GM12874 (cell line): ENCODE measurements at regions not wholly inside any gene's neighbourhood (a gene's known extent, or its start where the extent isn't known, plus 50 kb on each side); places are given as distances from the start of the nearest gene placed in this dataset.

Experiments
- TF ChIP-seq, protein P1 (sequence below): IDR thresholded peaks from 2 replicates; pipeline ENCODE4 v1.5.1; 2011; ENCODE audit warnings: low read depth, mild to moderate bottlenecking, control low read depth, low read length, moderate library complexity; ENCODE audit not compliant: insufficient read depth

DNA sequence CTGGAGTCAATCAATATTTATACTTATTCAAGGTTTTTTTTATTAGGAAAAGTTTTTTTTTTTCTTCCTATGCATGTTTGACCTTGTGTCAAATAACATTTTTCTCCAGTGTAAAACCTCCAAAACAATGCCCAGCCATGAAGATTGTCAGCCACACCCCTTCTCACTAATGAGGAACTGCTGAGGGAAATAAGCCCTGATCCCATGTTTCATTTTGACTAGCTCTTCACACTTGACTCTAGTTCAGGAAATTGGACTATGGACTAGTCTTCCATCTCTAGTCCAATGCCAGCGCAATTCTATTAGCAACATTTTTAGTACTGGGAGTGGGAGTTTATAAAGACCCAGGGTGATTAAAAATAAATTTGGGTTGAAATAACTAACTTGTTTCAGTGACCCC, 275.6 kb upstream of the CXCR4 start:
- TF ChIP-seq, protein P1, sequence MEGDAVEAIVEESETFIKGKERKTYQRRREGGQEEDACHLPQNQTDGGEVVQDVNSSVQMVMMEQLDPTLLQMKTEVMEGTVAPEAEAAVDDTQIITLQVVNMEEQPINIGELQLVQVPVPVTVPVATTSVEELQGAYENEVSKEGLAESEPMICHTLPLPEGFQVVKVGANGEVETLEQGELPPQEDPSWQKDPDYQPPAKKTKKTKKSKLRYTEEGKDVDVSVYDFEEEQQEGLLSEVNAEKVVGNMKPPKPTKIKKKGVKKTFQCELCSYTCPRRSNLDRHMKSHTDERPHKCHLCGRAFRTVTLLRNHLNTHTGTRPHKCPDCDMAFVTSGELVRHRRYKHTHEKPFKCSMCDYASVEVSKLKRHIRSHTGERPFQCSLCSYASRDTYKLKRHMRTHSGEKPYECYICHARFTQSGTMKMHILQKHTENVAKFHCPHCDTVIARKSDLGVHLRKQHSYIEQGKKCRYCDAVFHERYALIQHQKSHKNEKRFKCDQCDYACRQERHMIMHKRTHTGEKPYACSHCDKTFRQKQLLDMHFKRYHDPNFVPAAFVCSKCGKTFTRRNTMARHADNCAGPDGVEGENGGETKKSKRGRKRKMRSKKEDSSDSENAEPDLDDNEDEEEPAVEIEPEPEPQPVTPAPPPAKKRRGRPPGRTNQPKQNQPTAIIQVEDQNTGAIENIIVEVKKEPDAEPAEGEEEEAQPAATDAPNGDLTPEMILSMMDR: no peak

DNA sequence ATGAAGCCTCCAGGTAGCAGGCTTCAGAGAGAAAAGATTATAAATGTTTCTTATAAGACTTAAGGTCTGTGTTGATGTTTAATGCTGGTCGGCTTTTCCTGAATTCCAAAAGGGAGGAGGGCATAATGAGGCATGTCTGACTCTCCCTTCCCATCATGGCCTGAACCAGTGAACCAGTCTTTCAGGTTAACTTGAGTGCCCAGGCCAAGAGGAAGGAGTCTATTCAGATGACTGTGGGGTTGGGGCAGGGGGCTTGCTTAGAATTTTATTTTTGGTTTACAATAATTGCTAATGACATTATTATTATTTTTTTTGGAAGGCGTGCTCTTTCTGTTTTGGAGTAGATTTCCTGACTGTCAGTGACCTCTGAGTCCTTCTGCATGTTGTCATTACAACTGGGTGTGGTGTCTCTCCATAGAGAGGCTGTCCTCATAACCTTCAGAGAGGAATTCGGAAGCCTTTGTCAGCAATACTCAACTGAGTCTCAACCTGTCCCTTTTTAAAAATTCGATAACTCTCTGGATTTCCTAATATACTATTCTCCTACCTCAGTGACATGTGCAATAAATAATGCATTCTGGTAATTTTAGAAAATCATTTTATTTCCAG, 275.1 kb upstream of the CXCR4 start:
- TF ChIP-seq, protein P1: no peak

DNA sequence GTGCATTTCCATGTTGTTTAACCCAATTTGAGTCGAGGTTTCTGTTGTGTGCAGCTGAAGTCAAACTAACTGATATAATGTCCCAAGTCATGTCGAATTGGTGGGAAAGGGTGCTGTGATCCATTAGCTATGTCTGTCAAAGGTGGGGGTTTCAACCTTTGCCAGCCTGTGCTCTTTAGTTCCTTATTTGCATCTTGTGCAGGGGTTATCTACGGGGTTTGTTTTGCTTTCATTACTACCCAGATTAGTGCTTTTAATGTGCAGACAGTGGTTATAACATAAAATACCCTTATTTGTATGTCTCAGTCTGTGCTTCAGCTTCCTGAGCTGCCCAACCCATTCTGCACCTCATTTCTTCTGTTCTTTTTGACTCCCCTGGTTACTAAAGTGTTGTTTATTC, 271.9 kb upstream of the CXCR4 start:
- TF ChIP-seq, protein P1: no peak

DNA sequence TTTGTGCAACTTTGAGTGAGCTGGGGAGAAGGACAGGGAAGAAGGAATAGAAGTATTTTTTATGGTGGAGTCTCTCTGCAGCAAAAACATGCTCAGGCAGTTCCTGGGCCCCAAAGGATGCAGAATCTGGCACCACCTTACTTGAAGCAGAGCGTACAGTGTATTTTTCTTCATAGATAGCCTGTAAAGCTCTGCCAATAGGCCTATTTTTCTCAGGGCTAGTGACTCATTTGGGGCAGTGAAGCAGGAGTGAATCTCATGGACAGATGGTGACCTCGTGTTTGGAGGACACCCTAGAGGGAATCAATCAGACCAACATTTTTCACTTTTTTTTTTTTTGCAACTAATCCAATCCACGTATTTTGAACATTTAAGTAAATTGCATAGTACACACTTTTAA, 268.1 kb upstream of the CXCR4 start:
- TF ChIP-seq, protein P1: no peak

DNA sequence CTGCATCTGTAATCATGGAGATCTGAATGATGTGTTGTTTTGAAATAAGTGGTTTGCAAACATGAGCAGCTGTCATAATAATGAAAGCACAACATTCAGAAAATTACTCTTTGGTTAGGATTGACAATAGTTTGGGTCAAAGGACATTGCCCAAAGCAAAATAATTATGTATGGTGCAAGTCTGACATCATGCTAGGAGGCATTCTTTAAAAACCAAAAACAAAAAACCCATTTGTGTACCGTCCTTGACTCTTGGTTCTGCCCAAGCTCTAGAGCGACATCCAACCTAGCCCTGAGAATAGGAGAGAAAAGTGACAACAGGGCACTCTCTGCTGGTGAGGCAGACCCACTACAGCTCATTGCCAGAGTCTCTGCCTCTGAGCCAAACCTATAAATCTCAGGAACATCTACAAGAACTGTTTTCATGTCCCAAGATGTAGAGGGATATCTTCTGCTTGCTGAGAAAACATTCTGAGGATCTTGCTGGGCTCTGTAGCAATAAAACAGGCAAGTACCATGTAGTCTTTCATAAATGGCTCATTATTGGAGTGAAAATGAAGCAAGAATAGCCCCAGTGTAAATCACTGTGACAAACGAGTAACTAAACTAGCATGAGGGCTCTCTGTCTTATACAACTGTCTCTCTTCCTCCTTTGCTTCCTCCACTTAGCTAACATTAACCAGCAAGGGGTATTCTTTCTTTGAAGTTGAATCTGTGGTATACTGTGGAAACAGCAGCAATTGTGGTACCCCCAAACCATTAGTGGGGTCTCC, 266.8 kb upstream of the CXCR4 start:
- TF ChIP-seq, protein P1: peak; percentile 82

DNA sequence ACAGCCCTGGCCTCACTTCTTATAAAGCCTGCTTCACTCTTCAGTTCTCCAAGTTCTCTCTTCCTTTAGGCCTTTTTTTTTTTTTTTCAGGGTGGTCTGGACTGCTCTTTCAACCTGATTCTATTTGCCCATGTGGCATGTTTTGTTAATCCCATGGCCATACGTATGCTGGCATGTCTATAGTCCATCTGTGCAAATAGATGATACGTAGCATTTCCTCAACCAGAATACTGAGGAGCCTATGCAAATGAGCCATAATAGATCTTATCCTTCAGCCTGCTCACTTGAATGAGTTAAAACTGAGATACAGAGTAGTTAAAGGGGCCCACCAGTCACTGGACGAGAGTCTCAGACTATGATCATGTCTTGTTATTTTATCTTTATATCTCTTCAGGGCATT, 265.2 kb upstream of the CXCR4 start:
- TF ChIP-seq, protein P1: no peak

DNA sequence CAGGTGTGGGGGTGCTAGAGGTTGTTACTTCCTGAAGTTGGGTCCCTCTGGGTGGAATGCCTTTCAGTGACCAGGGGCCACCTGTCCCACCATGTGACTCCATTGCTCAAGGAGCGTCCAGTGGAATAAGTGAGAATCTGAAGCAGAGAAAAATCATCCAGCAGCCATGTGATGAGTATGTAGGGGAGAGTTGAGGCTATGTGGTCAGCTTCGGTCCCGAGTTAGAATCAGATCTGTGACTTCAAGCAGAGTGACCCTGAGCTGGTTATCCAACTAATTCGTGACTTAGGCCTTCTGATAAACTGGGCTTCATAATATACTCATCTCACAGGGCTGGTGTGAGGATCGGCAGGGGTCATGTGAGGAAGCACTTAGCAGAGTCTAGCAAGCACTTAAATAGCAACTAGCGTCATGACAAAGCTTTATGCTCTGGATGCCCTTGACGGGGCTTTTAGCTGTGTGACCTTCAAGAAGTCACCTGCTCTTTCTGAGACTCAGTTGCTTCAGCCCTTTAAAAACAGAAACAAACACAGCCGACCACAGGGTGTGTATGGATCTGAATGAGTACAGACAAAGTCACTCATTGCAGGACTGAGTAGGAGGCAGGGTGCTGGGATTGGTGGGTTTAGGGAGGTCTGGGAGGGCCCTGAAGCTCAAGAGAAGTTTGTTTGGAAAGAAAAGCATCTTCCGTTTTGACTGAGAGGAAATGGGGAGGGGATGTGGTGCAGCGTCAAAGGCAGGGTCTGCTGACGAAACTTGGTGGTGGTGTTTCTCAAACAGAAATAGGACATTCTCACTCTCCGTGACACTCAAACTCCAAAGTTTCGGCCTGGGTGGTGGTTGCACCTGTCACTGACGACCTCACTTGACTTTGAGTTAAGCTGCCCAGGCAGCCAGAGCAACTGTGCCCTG, 264.0 kb upstream of the CXCR4 start:
- TF ChIP-seq, protein P1: no peak
